HCT116 (cell line): ENCODE measurements at regions not wholly inside any gene's neighbourhood (a gene's known extent, or its start where the extent isn't known, plus 50 kb on each side); places are given as distances from the start of the nearest gene placed in this dataset.

ENCODE experiments used
- ATAC-seq: fragments of 200-7000 bp; cut with Tn5 transposase; 2 replicates; pipeline ENCODE4 v1.9.1; 2020; ENCODE audit warnings: mild to moderate bottlenecking, moderate library complexity
- BruUV-seq: library from RNA; stranded (reverse); fragments of 400-500 nt; replicated peaks from 2 replicates; lab custom pipeline; 2021; lab: Mats Ljungman, UMichigan
- CTCF ChIA-PET: fragments of 300-600 bp; sonication (Branson Sonifier 250); formaldehyde crosslinking; loops from one replicate; lab custom pipeline; 2021; ENCODE audit warnings: antibody characterized with exemption; lab: Charles Lee
- POLR2A ChIA-PET: fragments of 300-600, 350-600 bp; sonication (Branson Sonifier 250); formaldehyde crosslinking; loops from one replicate; lab custom pipeline; 2021; ENCODE audit warnings: antibody characterized with exemption; lab: Charles Lee
- RAD21 ChIA-PET, 2 experiments: fragments of 300-600 bp; sonication (Branson Sonifier 250); formaldehyde crosslinking; loops; one replicate each; lab custom pipeline; 2023; ENCODE audit warnings: low total read pairs in 2 of 2; ENCODE audit not compliant: uncharacterized antibody in 2 of 2, unreplicated experiment in 2 of 2, low non-redundant PET in 1 of 2; lab: Charles Lee
- DNase-seq: peaks from one replicate; pipeline ENCODE4 v3.0.0-alpha.2; 2010; ENCODE audit warnings: low read depth, low spot score
- H2AFZ ChIP-seq: fragments of 200-600 bp; shearing (Covaris generic), sonication (generic); 2 replicates; pipeline ENCODE4 v1.6.1; 2017; ENCODE audit warnings: low read depth, mixed run types, mixed read lengths, antibody characterized with exemption, low read length; ENCODE audit not compliant: poor library complexity, severe bottlenecking
- H3K27ac ChIP-seq: 2 replicates; pipeline ENCODE4 v1.5.1; 2012; ENCODE audit warnings: low read depth, low read length
- H3K27me3 ChIP-seq: fragments of 200-600 bp; sonication (generic); 2 replicates; pipeline ENCODE4 v1.6.1; 2016; ENCODE audit warnings: mixed run types, low read length, mixed read lengths; ENCODE audit not compliant: insufficient read depth
- H3K36me3 ChIP-seq, 2 experiments: fragments of 200-500 bp in 1 of 2; fragments of 200-600 bp in 1 of 2; sonication (Bioruptor generic) in 1 of 2; sonication (generic) in 1 of 2; 2 replicates each; pipeline versions ENCODE4 v1.5.1 to v1.6.1; 2014 to 2016; ENCODE audit warnings: low read length in 2 of 2, inconsistent platforms in 1 of 2, mixed read lengths in 1 of 2, mixed run types in 1 of 2; ENCODE audit not compliant: insufficient read depth in 2 of 2, control insufficient read depth in 1 of 2
- H3K4me1 ChIP-seq, 2 experiments: fragments of 200-600 bp in 1 of 2; sonication (generic) in 1 of 2; 2 replicates each; pipeline versions ENCODE4 v1.5.1 to v1.6.1; 2012 to 2017; ENCODE audit warnings: low read length in 2 of 2, inconsistent platforms in 1 of 2, mild to moderate bottlenecking in 1 of 2, mixed read lengths in 1 of 2, mixed run types in 1 of 2, moderate library complexity in 1 of 2; ENCODE audit not compliant: insufficient read depth in 2 of 2, control insufficient read depth in 1 of 2
- H3K4me2 ChIP-seq: fragments of 200-600 bp; sonication (generic); 2 replicates; pipeline ENCODE4 v1.6.1; 2017; ENCODE audit warnings: mixed run types, low read length, mixed read lengths
- H3K4me3 ChIP-seq, 2 experiments: fragments of 200-600 bp in 1 of 2; sonication (generic) in 1 of 2; replicated peaks in 1 of 2; 2 replicates each; pipeline ENCODE4 v1.5.1; 2011 to 2016; ENCODE audit warnings: low read length in 2 of 2, control low read depth in 1 of 2, low read depth in 1 of 2, mild to moderate bottlenecking in 1 of 2, mixed read lengths in 1 of 2, mixed run types in 1 of 2
- H3K79me2 ChIP-seq: fragments of 200-600 bp; sonication (generic); 2 replicates; pipeline ENCODE4 v1.6.1; 2017; ENCODE audit warnings: mild to moderate bottlenecking, mixed run types, low read length, moderate library complexity, mixed read lengths; ENCODE audit not compliant: insufficient read depth
- H3K9ac ChIP-seq: fragments of 200-600 bp; sonication (generic); 2 replicates; pipeline ENCODE4 v1.6.1; 2016; ENCODE audit warnings: low read length, mixed read lengths
- H3K9me2 ChIP-seq: fragments of 200-600 bp; sonication (generic), shearing (Covaris generic); 2 replicates; pipeline ENCODE4 v1.6.1; 2017; ENCODE audit warnings: mixed run types, mild to moderate bottlenecking, moderate library complexity; ENCODE audit not compliant: insufficient read depth
- H3K9me3 ChIP-seq, 2 experiments: fragments of 200-500 bp in 1 of 2; fragments of 200-600 bp in 1 of 2; sonication (Bioruptor generic) in 1 of 2; sonication (generic) in 1 of 2; 2 replicates each; pipeline ENCODE4 v1.6.1; 2014 to 2017; ENCODE audit warnings: low read length in 2 of 2, mixed read lengths in 2 of 2, inconsistent platforms in 1 of 2, low read depth in 1 of 2, mild to moderate bottlenecking in 1 of 2, mixed run types in 1 of 2, moderate library complexity in 1 of 2; ENCODE audit not compliant: control insufficient read depth in 1 of 2, insufficient read depth in 1 of 2
- H4K20me1 ChIP-seq: fragments of 200-600 bp; sonication (generic), shearing (Covaris generic); 2 replicates; pipeline ENCODE4 v1.6.1; 2017; ENCODE audit warnings: mixed run types, mild to moderate bottlenecking, moderate library complexity; ENCODE audit not compliant: insufficient read depth
- CBX3 ChIP-seq: IDR thresholded peaks from 2 replicates; pipeline ENCODE4 v1.6.1; 2012; ENCODE audit warnings: low read depth
- ELF1 ChIP-seq: IDR thresholded peaks from 2 replicates; pipeline ENCODE4 v1.6.1; 2012; ENCODE audit warnings: low read depth, borderline replicate concordance
- FOSL1 ChIP-seq: IDR thresholded peaks from 2 replicates; pipeline ENCODE4 v1.6.1; 2012; ENCODE audit warnings: low read depth
- SIN3A ChIP-seq: IDR thresholded peaks from 2 replicates; pipeline ENCODE4 v1.6.1; 2012; ENCODE audit warnings: low read depth
- YY1 ChIP-seq: IDR thresholded peaks from 2 replicates; pipeline ENCODE4 v1.6.1; 2011; ENCODE audit warnings: low read length, low read depth, moderate library complexity, mild to moderate bottlenecking; ENCODE audit not compliant: insufficient replicate concordance; ENCODE audit errors: extremely low read depth
- intact Hi-C: fragments of 100-400 bp; cut with micrococcal nuclease; formaldehyde crosslinking; loops from 2 replicates; pipeline ENCODE4 v1.10.0; 2022

- no TSS peak for BruUV-seq
- DNase-seq: no peak
- no peak for ATAC-seq
- no peaks in the 10 kb centered on the region for H3K27me3 ChIP-seq
- no peak overlapping the region for H3K4me3 ChIP-seq
- H3K9ac ChIP-seq: no peak overlapping the region
- ChIA-PET RAD21 (no interaction called here), POLR2A (no interaction called here), CTCF (no interaction called here)
- no peaks in the 10 kb centered on the region for H3K79me2 ChIP-seq
- intact Hi-C loops: no loop called here
- H3K4me1 ChIP-seq: no peaks in the 10 kb centered on the region
- no peak overlapping the region for H3K27ac ChIP-seq
- no peak overlapping the region for H3K4me2 ChIP-seq
- TF ChIP-seq YY1: no peak
- no peak for TF ChIP-seq ELF1
- TF ChIP-seq SIN3A: no peak
- H3K36me3 ChIP-seq: no peaks in the 10 kb centered on the region
- H3K9me3 ChIP-seq: peaks cover 22 to 28% of the 10 kb centered on the region in 2 experiments; a peak in 2 of 4 replicates
- H2AFZ ChIP-seq: no peak overlapping the region
- no peaks in the 10 kb centered on the region for H4K20me1 ChIP-seq
- H3K9me2 ChIP-seq: no peaks in the 10 kb centered on the region
Observed at GRCh38 chr3:77885381-77885780, 845.5 kb downstream of the ROBO2 start.

GRCh38 chr3:77887611-77888010 is 847.7 kb downstream of the ROBO2 start:
- Histone ChIP-seq H2AFZ (no peak overlapping the region), H4K20me1 (no peaks in the 10 kb centered on the region), H3K9me3 (peaks cover 13 to 28% of the 10 kb centered on the region in 2 experiments; a peak in 2 of 4 replicates), H3K4me1 (no peaks in the 10 kb centered on the region), H3K4me2 (no peak overlapping the region), H3K9me2 (no peaks in the 10 kb centered on the region), H3K79me2 (no peaks in the 10 kb centered on the region), H3K27ac (no peak overlapping the region), H3K27me3 (no peaks in the 10 kb centered on the region), H3K9ac (no peak overlapping the region), H3K36me3 (no peaks in the 10 kb centered on the region), H3K4me3 (no peak overlapping the region)
- POLR2A ChIA-PET: no interaction called here
- intact Hi-C loops: no loop called here
- CTCF ChIA-PET: no interaction called here
- BruUV-seq: no TSS peak
- DNase-seq (no peak), ATAC-seq (no peak)
- RAD21 ChIA-PET: no interaction called here
- TF ChIP-seq CBX3 (no peak), FOSL1 (no peak)
